GM12874 (cell line): ENCODE measurements at regions not wholly inside any gene's neighbourhood (a gene's known extent, or its start where the extent isn't known, plus 50 kb on each side); places are given as distances from the start of the nearest gene placed in this dataset.

Experiments
- CTCF ChIP-seq: IDR thresholded peaks from 2 replicates; pipeline ENCODE4 v1.5.1; 2011; ENCODE audit warnings: low read depth, mild to moderate bottlenecking, control low read depth, low read length, moderate library complexity; ENCODE audit not compliant: insufficient read depth

DNA sequence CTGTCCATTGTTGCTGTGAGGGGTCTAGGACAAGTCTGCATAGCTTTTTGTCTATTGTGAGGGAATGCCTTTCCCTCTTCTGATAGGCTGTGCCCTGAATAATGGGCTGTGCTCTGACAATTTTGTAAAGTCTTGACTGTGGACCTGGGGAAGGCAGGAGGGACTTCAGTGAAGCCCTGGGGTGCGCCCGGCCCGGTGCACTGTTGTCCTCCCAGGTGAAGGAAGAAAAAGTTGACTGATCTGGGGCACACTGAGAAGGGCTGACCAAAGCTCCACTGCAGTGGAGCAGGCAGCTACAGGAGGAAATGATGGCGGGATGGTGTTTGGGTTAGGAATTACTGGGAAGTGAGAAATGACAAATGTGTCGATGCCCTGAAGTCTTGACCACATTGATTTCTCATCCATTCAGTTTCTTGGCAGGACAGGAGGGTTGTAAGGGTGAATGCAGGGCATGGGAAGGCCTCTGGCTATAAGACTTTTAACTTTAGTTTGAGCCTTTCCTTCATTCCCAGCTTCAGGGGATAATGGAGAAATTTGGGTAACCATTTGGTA lies 224.0 kb upstream of the CST7 start:
- TF ChIP-seq CTCF = no peak

DNA sequence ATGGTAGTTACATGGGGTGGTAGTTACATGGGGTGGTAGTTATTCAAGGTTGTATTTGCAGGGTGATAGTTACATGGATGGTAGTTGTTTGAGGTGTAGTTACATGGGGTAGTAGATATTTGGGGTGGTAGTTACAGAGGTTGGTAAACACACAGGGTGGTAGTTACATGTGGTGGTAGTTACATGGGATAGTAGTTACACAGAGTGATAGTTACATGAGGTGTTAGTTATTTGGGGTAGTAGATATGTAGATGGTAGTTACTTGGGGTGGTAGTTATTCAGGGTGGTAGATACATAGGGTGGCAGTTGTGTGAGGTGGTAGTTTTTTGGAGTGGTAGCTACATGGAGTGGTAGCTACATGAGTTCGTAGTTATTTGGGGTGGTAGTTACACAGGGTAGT lies 221.3 kb upstream of the CST7 start:
- no peak for TF ChIP-seq CTCF

GRCh38 chr20:24729896-24730605 lies 219.0 kb upstream of the CST7 start:
- TF ChIP-seq CTCF = no peak

- no peak for TF ChIP-seq CTCF
Measured at GRCh38 chr20:24730750-24731149, 218.3 kb upstream of the CST7 start.

GRCh38 chr20:24731312-24731711 lies 217.8 kb upstream of the CST7 start:
- TF ChIP-seq CTCF = no peak

DNA sequence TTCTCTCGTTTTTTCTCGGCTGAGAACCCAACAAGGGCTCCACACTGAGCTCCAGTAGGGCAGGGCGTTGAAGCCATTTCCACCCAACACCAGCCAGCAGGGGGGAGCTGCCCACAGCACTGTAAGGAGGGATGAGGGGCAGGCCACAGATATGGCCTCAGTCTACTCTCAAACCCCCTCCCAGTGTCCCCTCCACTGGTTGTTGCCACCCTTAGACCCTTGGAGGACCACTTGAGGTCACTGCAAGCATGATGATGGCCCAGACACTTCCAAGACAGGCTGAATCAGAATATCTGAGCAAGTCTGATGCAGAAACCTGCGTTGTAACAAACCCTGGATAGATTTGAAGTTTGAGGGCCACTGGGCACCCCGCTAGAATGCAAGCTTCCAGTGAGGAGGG lies 217.0 kb upstream of the CST7 start:
- no peak for TF ChIP-seq CTCF

DNA sequence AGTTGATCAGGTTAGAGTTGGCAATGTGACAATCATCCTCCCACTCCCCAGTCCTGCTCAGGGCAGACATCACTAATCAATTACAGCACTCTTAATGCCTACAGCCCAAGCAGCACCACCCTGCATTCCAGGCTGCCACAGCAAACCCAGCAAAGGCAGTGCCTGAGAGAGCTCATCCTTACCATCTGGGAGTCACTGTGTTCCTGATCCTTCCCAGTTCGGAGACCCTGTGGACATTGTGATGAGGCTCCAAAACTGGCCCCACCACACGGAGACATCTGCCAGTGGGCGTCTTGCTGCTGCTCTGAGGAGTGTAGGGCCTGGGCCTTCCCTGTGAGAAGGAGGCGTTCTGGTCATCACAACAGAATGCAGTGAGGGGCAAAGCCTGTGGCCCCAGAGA lies 216.5 kb upstream of the CST7 start:
- TF ChIP-seq CTCF = no peak
